ENCODE measurements at regions not wholly inside any gene's neighbourhood (a gene's known extent, or its start where the extent isn't known, plus 50 kb on each side); places are given as distances from the start of the nearest gene placed in this dataset.

GRCh38 chr20:22740829-22741228 is 156.5 kb upstream of the FOXA2 start:
- DNase-seq (ENCODE audit: low read depth, low spot score) (no peak), ATAC-seq (no peak), FAIRE-seq (no peak)
- ChIA-PET SMC1A (ENCODE audit: uncharacterized antibody, unreplicated experiment) (no interaction called here), CTCF (no interaction called here), RAD21 (ENCODE audit: unreplicated experiment) (no interaction called here), POLR2A (no interaction called here)
- in situ Hi-C loops (cut with MboI): no loop called here
- Histone ChIP-seq H3K27me3 (replicated peaks in 1 of 2; ENCODE audit: control insufficient read depth in 2 of 2, insufficient read depth in 2 of 2, low read length in 1 of 2) (no peaks in the 10 kb centered on the region), H2AFZ (ENCODE audit: control insufficient read depth, low read depth, low read length) (no peak overlapping the region), H4K20me1 (ENCODE audit: control insufficient read depth, insufficient read depth) (no peaks in the 10 kb centered on the region), H3K4me3 (no peak overlapping the region), H3K9ac (ENCODE audit: control insufficient read depth, insufficient read depth, low read length) (no peak overlapping the region), H3K27ac (ENCODE audit: control insufficient read depth, insufficient read depth) (no peak overlapping the region), H3K79me2 (ENCODE audit: control insufficient read depth, insufficient read depth, low read length) (no peaks in the 10 kb centered on the region), H3K4me1 (ENCODE audit: control insufficient read depth, insufficient read depth, low read length) (no peaks in the 10 kb centered on the region), H3K4me2 (ENCODE audit: control insufficient read depth, insufficient read depth) (no peak overlapping the region), H3K36me3 (ENCODE audit: control insufficient read depth in 2 of 2, insufficient read depth in 2 of 2, low read length in 1 of 2) (no peaks in the 10 kb centered on the region), H3K9me3 (replicated peaks; ENCODE audit: control insufficient read depth, insufficient read depth, low read length) (no peaks in the 10 kb centered on the region)
- 2% methylated on average over 2 of the region's 2 CpGs for WGBS (ENCODE audit: insufficient coverage, insufficient replicate concordance, low lambda C conversion rate, missing lambda C conversion rate)
- no peak for TF ChIP-seq CEBPZ (IDR thresholded peaks at IDR 0.05; ENCODE audit: low read depth, low read length)
- no peak for TF ChIP-seq TCF3 (IDR thresholded peaks at IDR 0.05; ENCODE audit: borderline replicate concordance, insufficient read depth, low read depth, low read length)
- TF ChIP-seq NFYA (IDR thresholded peaks at IDR 0.05; ENCODE audit: borderline replicate concordance, low read depth, low read length): no peak
- intact Hi-C loops (cut with micrococcal nuclease; ENCODE audit: unreplicated experiment): no loop called here
- no TSS peak for BruUV-seq (replicated peaks)

Measured in GM12878 (cell line).